ENCODE measurements at regions not wholly inside any gene's neighbourhood (a gene's known extent, or its start where the extent isn't known, plus 50 kb on each side); places are given as distances from the start of the nearest gene placed in this dataset.

DNA sequence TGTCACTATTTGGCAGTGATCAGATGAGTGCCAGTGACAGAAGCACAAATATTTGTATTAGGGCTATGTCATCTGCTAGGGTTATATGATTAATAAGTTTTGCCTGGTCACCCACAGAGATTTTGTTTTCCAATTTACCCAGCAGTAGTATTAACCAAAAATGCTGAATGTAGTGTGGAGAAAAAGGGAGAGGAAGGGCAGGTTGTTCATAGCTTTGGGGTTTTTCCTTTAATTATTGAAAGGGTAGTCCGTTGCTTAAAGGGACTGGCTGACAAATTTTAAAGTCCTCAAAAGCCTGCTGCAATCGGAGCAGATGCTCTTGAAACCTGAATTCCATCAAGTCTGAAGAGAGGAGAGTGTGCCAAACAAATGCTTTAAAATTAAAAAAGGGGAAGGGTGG is 237.9 kb upstream of the CCDC196 start:
- TF ChIP-seq, protein P1, sequence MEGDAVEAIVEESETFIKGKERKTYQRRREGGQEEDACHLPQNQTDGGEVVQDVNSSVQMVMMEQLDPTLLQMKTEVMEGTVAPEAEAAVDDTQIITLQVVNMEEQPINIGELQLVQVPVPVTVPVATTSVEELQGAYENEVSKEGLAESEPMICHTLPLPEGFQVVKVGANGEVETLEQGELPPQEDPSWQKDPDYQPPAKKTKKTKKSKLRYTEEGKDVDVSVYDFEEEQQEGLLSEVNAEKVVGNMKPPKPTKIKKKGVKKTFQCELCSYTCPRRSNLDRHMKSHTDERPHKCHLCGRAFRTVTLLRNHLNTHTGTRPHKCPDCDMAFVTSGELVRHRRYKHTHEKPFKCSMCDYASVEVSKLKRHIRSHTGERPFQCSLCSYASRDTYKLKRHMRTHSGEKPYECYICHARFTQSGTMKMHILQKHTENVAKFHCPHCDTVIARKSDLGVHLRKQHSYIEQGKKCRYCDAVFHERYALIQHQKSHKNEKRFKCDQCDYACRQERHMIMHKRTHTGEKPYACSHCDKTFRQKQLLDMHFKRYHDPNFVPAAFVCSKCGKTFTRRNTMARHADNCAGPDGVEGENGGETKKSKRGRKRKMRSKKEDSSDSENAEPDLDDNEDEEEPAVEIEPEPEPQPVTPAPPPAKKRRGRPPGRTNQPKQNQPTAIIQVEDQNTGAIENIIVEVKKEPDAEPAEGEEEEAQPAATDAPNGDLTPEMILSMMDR (IDR thresholded peaks at IDR 0.05) = no peak
- TF ChIP-seq POLR2A (IDR thresholded peaks at IDR 0.05) = no peak
